Kidney (tissue), 13 donors: ENCODE measurements at regions not wholly inside any gene's neighbourhood (a gene's known extent, or its start where the extent isn't known, plus 50 kb on each side); places are given as distances from the start of the nearest gene placed in this dataset.

Source experiments
- DNase-seq, 5 donors: peaks; one replicate each; pipeline ENCODE4 v3.0.0-alpha.2; 2013 to 2020
- FAIRE-seq: peaks from 2 replicates; lab custom pipeline; 2012; peaks lifted over from hg19 to GRCh38; lab: Jason Lieb, UNC
- H3K27ac ChIP-seq, 2 donors: one replicate each; pipeline ENCODE4 v1.7.0; 2013; ENCODE audit warnings: low read depth in 2 of 2, low read length in 2 of 2, inconsistent platforms in 1 of 2
- H3K27me3 ChIP-seq: one replicate; pipeline ENCODE4 v1.7.1; 2013; ENCODE audit warnings: low read length, inconsistent platforms; ENCODE audit not compliant: control insufficient read depth, insufficient read depth
- H3K36me3 ChIP-seq, 3 donors: one replicate each; pipeline versions ENCODE4 v1.7.0 to v1.7.1; 2013; ENCODE audit warnings: low read length in 3 of 3, control low read depth in 1 of 3, inconsistent platforms in 1 of 3; ENCODE audit not compliant: insufficient read depth in 3 of 3, control insufficient read depth in 2 of 3
- H3K4me1 ChIP-seq, 3 donors: one replicate each; pipeline versions ENCODE4 v1.7.0 to v1.7.1; 2013; ENCODE audit warnings: low read length in 3 of 3, inconsistent platforms in 1 of 3, low read depth in 1 of 3; ENCODE audit not compliant: control insufficient read depth in 2 of 3, insufficient read depth in 2 of 3
- H3K4me3 ChIP-seq, 3 donors: one replicate each; pipeline versions ENCODE4 v1.7.0 to v1.8.1; 2013; ENCODE audit warnings: low read length in 3 of 3, control low read depth in 1 of 3, inconsistent platforms in 1 of 3
- H3K9ac ChIP-seq, 3 donors: one replicate each; pipeline versions ENCODE4 v1.7.0 to v1.7.1; 2013; ENCODE audit warnings: low read length in 3 of 3, control low read depth in 1 of 3, inconsistent platforms in 1 of 3
- H3K9me3 ChIP-seq, 3 donors: one replicate each; pipeline versions ENCODE4 v1.7.0 to v1.7.1; 2013; ENCODE audit warnings: low read length in 3 of 3, control low read depth in 1 of 3, inconsistent platforms in 1 of 3; ENCODE audit not compliant: control insufficient read depth in 2 of 3, insufficient read depth in 1 of 3
- CTCF ChIP-seq: IDR thresholded peaks from 3 replicates; pipeline ENCODE4 v1.5.1; 2012; ENCODE audit warnings: mild to moderate bottlenecking, moderate library complexity, borderline replicate concordance; ENCODE audit not compliant: insufficient read depth; ENCODE audit errors: extremely low read depth
- intact Hi-C: fragments of 100-400 bp; cut with DNase I; formaldehyde crosslinking; loops from one replicate; pipeline ENCODE4 v1.11.1; 2022
- donor health status: control.
- donor health status: control.
- donor health status: control.
- donor health status: control.
- donor health status: control.
- donor health status: DM: yes; HTN: yes; CAD: no.
- donor health status: Normal renal cell carcinoma (clear cell type).

GRCh38 chr10:128921389-128922022 is 545.5 kb upstream of the MGMT start:
- Histone ChIP-seq H3K27ac (no peak overlapping the region), H3K27me3 (no peaks in the 10 kb centered on the region), H3K36me3 (no peaks in the 10 kb centered on the region), H3K9me3 (no peaks in the 10 kb centered on the region), H3K4me3 (no peak overlapping the region), H3K4me1 (peaks cover 0 to 3% (median 0%) of the 10 kb centered on the region in 3 donors), H3K9ac (no peak overlapping the region)
- DNase-seq = no peak
- no peak for FAIRE-seq
- intact Hi-C loops = no loop called here
- no peak for TF ChIP-seq CTCF

- H3K27ac ChIP-seq = no peak overlapping the region
- no peak for TF ChIP-seq CTCF
- H3K4me3 ChIP-seq = no peak overlapping the region
- peaks cover 0 to 3% (median 0%) of the 10 kb centered on the region in 3 donors for H3K4me1 ChIP-seq
- H3K27me3 ChIP-seq = no peaks in the 10 kb centered on the region
- no peak for FAIRE-seq
- H3K36me3 ChIP-seq = no peaks in the 10 kb centered on the region
- H3K9me3 ChIP-seq = no peaks in the 10 kb centered on the region
- intact Hi-C loops = no loop called here
- H3K9ac ChIP-seq = no peak overlapping the region
- peak in 1 of 5 donors; percentile 63 for DNase-seq
These were observed 544.9 kb upstream of the MGMT start for GRCh38 chr10:128922172-128922571.

GRCh38 chr10:128922619-128923196 is 544.3 kb upstream of the MGMT start:
- H3K4me3 ChIP-seq = no peak overlapping the region
- intact Hi-C loops = no loop called here
- no peaks in the 10 kb centered on the region for H3K9me3 ChIP-seq
- peaks cover 0 to 3% (median 0%) of the 10 kb centered on the region in 3 donors for H3K4me1 ChIP-seq
- DNase-seq = peak in 3 of 5 donors; percentile 67 to 74 (median 72)
- no peaks in the 10 kb centered on the region for H3K27me3 ChIP-seq
- no peak for TF ChIP-seq CTCF
- H3K27ac ChIP-seq = no peak overlapping the region
- H3K9ac ChIP-seq = no peak overlapping the region
- no peak for FAIRE-seq
- no peaks in the 10 kb centered on the region for H3K36me3 ChIP-seq
